HCT116 (cell line): ENCODE measurements at regions not wholly inside any gene's neighbourhood (a gene's known extent, or its start where the extent isn't known, plus 50 kb on each side); places are given as distances from the start of the nearest gene placed in this dataset.

Experiments
- ATAC-seq: fragments of 200-7000 bp; cut with Tn5 transposase; 2 replicates; pipeline ENCODE4 v1.9.1; 2020; ENCODE audit warnings: mild to moderate bottlenecking, moderate library complexity
- BruUV-seq: library from RNA; stranded (reverse); fragments of 400-500 nt; replicated peaks from 2 replicates; lab custom pipeline; 2021; lab: Mats Ljungman, UMichigan
- CTCF ChIA-PET: fragments of 300-600 bp; sonication (Branson Sonifier 250); formaldehyde crosslinking; loops from one replicate; lab custom pipeline; 2021; ENCODE audit warnings: antibody characterized with exemption; lab: Charles Lee
- POLR2A ChIA-PET: fragments of 300-600, 350-600 bp; sonication (Branson Sonifier 250); formaldehyde crosslinking; loops from one replicate; lab custom pipeline; 2021; ENCODE audit warnings: antibody characterized with exemption; lab: Charles Lee
- RAD21 ChIA-PET, 2 experiments: fragments of 300-600 bp; sonication (Branson Sonifier 250); formaldehyde crosslinking; loops; one replicate each; lab custom pipeline; 2023; ENCODE audit warnings: low total read pairs in 2 of 2; ENCODE audit not compliant: uncharacterized antibody in 2 of 2, unreplicated experiment in 2 of 2, low non-redundant PET in 1 of 2; lab: Charles Lee
- DNase-seq: peaks from one replicate; pipeline ENCODE4 v3.0.0-alpha.2; 2010; ENCODE audit warnings: low read depth, low spot score
- H2AFZ ChIP-seq: fragments of 200-600 bp; shearing (Covaris generic), sonication (generic); 2 replicates; pipeline ENCODE4 v1.6.1; 2017; ENCODE audit warnings: low read depth, mixed run types, mixed read lengths, antibody characterized with exemption, low read length; ENCODE audit not compliant: poor library complexity, severe bottlenecking
- H3K27ac ChIP-seq: 2 replicates; pipeline ENCODE4 v1.5.1; 2012; ENCODE audit warnings: low read depth, low read length
- H3K27me3 ChIP-seq: fragments of 200-600 bp; sonication (generic); 2 replicates; pipeline ENCODE4 v1.6.1; 2016; ENCODE audit warnings: mixed run types, low read length, mixed read lengths; ENCODE audit not compliant: insufficient read depth
- H3K36me3 ChIP-seq, 2 experiments: fragments of 200-500 bp in 1 of 2; fragments of 200-600 bp in 1 of 2; sonication (Bioruptor generic) in 1 of 2; sonication (generic) in 1 of 2; 2 replicates each; pipeline versions ENCODE4 v1.5.1 to v1.6.1; 2014 to 2016; ENCODE audit warnings: low read length in 2 of 2, inconsistent platforms in 1 of 2, mixed read lengths in 1 of 2, mixed run types in 1 of 2; ENCODE audit not compliant: insufficient read depth in 2 of 2, control insufficient read depth in 1 of 2
- H3K4me1 ChIP-seq, 2 experiments: fragments of 200-600 bp in 1 of 2; sonication (generic) in 1 of 2; 2 replicates each; pipeline versions ENCODE4 v1.5.1 to v1.6.1; 2012 to 2017; ENCODE audit warnings: low read length in 2 of 2, inconsistent platforms in 1 of 2, mild to moderate bottlenecking in 1 of 2, mixed read lengths in 1 of 2, mixed run types in 1 of 2, moderate library complexity in 1 of 2; ENCODE audit not compliant: insufficient read depth in 2 of 2, control insufficient read depth in 1 of 2
- H3K4me2 ChIP-seq: fragments of 200-600 bp; sonication (generic); 2 replicates; pipeline ENCODE4 v1.6.1; 2017; ENCODE audit warnings: mixed run types, low read length, mixed read lengths
- H3K4me3 ChIP-seq, 2 experiments: fragments of 200-600 bp in 1 of 2; sonication (generic) in 1 of 2; replicated peaks in 1 of 2; 2 replicates each; pipeline ENCODE4 v1.5.1; 2011 to 2016; ENCODE audit warnings: low read length in 2 of 2, control low read depth in 1 of 2, low read depth in 1 of 2, mild to moderate bottlenecking in 1 of 2, mixed read lengths in 1 of 2, mixed run types in 1 of 2
- H3K79me2 ChIP-seq: fragments of 200-600 bp; sonication (generic); 2 replicates; pipeline ENCODE4 v1.6.1; 2017; ENCODE audit warnings: mild to moderate bottlenecking, mixed run types, low read length, moderate library complexity, mixed read lengths; ENCODE audit not compliant: insufficient read depth
- H3K9ac ChIP-seq: fragments of 200-600 bp; sonication (generic); 2 replicates; pipeline ENCODE4 v1.6.1; 2016; ENCODE audit warnings: low read length, mixed read lengths
- H3K9me2 ChIP-seq: fragments of 200-600 bp; sonication (generic), shearing (Covaris generic); 2 replicates; pipeline ENCODE4 v1.6.1; 2017; ENCODE audit warnings: mixed run types, mild to moderate bottlenecking, moderate library complexity; ENCODE audit not compliant: insufficient read depth
- H3K9me3 ChIP-seq, 2 experiments: fragments of 200-500 bp in 1 of 2; fragments of 200-600 bp in 1 of 2; sonication (Bioruptor generic) in 1 of 2; sonication (generic) in 1 of 2; 2 replicates each; pipeline ENCODE4 v1.6.1; 2014 to 2017; ENCODE audit warnings: low read length in 2 of 2, mixed read lengths in 2 of 2, inconsistent platforms in 1 of 2, low read depth in 1 of 2, mild to moderate bottlenecking in 1 of 2, mixed run types in 1 of 2, moderate library complexity in 1 of 2; ENCODE audit not compliant: control insufficient read depth in 1 of 2, insufficient read depth in 1 of 2
- H4K20me1 ChIP-seq: fragments of 200-600 bp; sonication (generic), shearing (Covaris generic); 2 replicates; pipeline ENCODE4 v1.6.1; 2017; ENCODE audit warnings: mixed run types, mild to moderate bottlenecking, moderate library complexity; ENCODE audit not compliant: insufficient read depth
- ATF3 ChIP-seq: IDR thresholded peaks from 2 replicates; pipeline ENCODE4 v1.6.1; 2012
- CBX3 ChIP-seq: IDR thresholded peaks from 2 replicates; pipeline ENCODE4 v1.6.1; 2012; ENCODE audit warnings: low read depth
- CEBPB ChIP-seq: IDR thresholded peaks from 2 replicates; pipeline ENCODE4 v1.6.1; 2012; ENCODE audit warnings: low read depth
- EGR1 ChIP-seq: IDR thresholded peaks from 2 replicates; pipeline ENCODE4 v1.6.1; 2012; ENCODE audit warnings: low read depth
- ELF1 ChIP-seq: IDR thresholded peaks from 2 replicates; pipeline ENCODE4 v1.6.1; 2012; ENCODE audit warnings: low read depth, borderline replicate concordance
- EZH2 ChIP-seq: fragments of 200-600 bp; sonication (generic); IDR thresholded peaks from 2 replicates; pipeline ENCODE4 v1.6.1; 2017; ENCODE audit warnings: antibody characterized with exemption, mixed run types
- EZH2phosphoT487 ChIP-seq: fragments of 200-600 bp; IDR thresholded peaks from 2 replicates; pipeline ENCODE4 v1.6.1; 2018; ENCODE audit warnings: antibody characterized with exemption, borderline replicate concordance
- JUND ChIP-seq: IDR thresholded peaks from 2 replicates; pipeline ENCODE4 v1.6.1; 2012
- POLR2A ChIP-seq: IDR thresholded peaks from 2 replicates; pipeline ENCODE4 v1.7.0; 2011; ENCODE audit warnings: borderline replicate concordance; ENCODE audit not compliant: insufficient read depth, insufficient read length; ENCODE audit errors: extremely low read depth
- POLR2AphosphoS5 ChIP-seq: IDR thresholded peaks from 2 replicates; pipeline ENCODE4 v1.6.1; 2011; ENCODE audit warnings: mild to moderate bottlenecking, low read depth, low read length, moderate library complexity
- RAD21 ChIP-seq: IDR thresholded peaks from 2 replicates; pipeline ENCODE4 v1.6.1; 2012; ENCODE audit warnings: low read depth, mild to moderate bottlenecking
- SIN3A ChIP-seq: IDR thresholded peaks from 2 replicates; pipeline ENCODE4 v1.6.1; 2012; ENCODE audit warnings: low read depth
- SP1 ChIP-seq: IDR thresholded peaks from 2 replicates; pipeline ENCODE4 v1.6.1; 2012; ENCODE audit warnings: low read depth
- TCF7L2 ChIP-seq: IDR thresholded peaks from 2 replicates; pipeline ENCODE4 v1.7.0; 2011; ENCODE audit warnings: borderline replicate concordance, inconsistent platforms; ENCODE audit not compliant: insufficient read depth, insufficient read length; ENCODE audit errors: extremely low read depth
- YY1 ChIP-seq: IDR thresholded peaks from 2 replicates; pipeline ENCODE4 v1.6.1; 2011; ENCODE audit warnings: low read length, low read depth, moderate library complexity, mild to moderate bottlenecking; ENCODE audit not compliant: insufficient replicate concordance; ENCODE audit errors: extremely low read depth
- ZFX ChIP-seq: fragments of 450-650 bp; IDR thresholded peaks from 2 replicates; pipeline ENCODE4 v1.6.1; 2017
- ZNF274 ChIP-seq: fragments of 200-500 bp; sonication (Bioruptor generic); IDR thresholded peaks from 2 replicates; pipeline ENCODE4 v1.6.1; 2014; ENCODE audit warnings: mild to moderate bottlenecking, low read depth, low read length, inconsistent platforms
- intact Hi-C: fragments of 100-400 bp; cut with micrococcal nuclease; formaldehyde crosslinking; loops from 2 replicates; pipeline ENCODE4 v1.10.0; 2022
- TF ChIP-seq, protein P1 (sequence below): IDR thresholded peaks from 2 replicates; pipeline ENCODE4 v1.6.1; 2012
- TF ChIP-seq, protein P2 (sequence below): IDR thresholded peaks from 2 replicates; pipeline ENCODE4 v1.6.1; 2012; ENCODE audit warnings: low read depth

DNA sequence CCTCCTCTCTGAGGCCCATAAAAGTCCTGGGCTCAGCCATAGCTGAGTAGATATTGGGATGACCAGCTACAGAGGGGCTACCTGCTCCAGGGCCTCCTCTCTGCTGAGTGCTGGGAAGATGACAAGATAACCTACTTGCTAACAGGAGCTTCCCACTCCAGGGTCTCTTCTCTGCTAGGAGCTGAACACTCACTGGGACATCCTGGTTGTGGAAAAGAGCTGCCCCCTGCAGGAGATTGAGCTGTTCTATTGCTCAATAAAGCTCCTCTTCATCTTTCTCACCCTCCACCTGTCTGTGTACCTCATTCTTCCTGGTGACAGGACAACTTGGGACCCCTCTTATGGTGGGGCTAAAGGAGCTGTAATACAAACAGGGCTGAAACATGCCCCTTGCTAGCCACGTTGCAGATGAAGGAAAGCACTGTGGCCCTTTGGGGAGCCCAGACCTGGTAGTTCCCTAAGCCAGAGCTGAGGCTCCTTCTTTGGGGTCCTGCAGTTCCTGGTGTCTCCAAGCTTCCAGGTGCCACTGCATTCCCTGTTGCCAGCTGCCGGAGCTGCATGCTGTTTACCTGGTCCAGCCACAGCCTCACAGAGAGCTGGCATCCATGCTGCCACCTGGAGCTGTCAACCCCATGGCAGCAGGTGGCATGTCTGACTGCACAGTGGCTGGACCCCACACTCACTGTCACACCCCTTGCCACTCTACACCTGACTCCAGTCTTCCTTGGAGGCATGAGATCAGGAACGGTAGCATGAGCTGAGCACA lies 598.5 kb upstream of the LMO3 start:
- H3K9me2 ChIP-seq, result no peaks in the 10 kb centered on the region
- TF ChIP-seq POLR2AphosphoS5 (no peak), ZNF274 (no peak), YY1 (no peak), TCF7L2 (no peak), ATF3 (no peak), CBX3 (no peak), JUND (no peak), EZH2 (no peak), RAD21 (no peak), SP1 (no peak), CEBPB (no peak), EZH2phosphoT487 (no peak), ZFX (no peak), ELF1 (no peak), SIN3A (no peak), POLR2A (no peak), EGR1 (no peak)
- TF ChIP-seq, protein P1, sequence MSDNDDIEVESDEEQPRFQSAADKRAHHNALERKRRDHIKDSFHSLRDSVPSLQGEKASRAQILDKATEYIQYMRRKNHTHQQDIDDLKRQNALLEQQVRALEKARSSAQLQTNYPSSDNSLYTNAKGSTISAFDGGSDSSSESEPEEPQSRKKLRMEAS, result no peak
- TF ChIP-seq, protein P2, sequence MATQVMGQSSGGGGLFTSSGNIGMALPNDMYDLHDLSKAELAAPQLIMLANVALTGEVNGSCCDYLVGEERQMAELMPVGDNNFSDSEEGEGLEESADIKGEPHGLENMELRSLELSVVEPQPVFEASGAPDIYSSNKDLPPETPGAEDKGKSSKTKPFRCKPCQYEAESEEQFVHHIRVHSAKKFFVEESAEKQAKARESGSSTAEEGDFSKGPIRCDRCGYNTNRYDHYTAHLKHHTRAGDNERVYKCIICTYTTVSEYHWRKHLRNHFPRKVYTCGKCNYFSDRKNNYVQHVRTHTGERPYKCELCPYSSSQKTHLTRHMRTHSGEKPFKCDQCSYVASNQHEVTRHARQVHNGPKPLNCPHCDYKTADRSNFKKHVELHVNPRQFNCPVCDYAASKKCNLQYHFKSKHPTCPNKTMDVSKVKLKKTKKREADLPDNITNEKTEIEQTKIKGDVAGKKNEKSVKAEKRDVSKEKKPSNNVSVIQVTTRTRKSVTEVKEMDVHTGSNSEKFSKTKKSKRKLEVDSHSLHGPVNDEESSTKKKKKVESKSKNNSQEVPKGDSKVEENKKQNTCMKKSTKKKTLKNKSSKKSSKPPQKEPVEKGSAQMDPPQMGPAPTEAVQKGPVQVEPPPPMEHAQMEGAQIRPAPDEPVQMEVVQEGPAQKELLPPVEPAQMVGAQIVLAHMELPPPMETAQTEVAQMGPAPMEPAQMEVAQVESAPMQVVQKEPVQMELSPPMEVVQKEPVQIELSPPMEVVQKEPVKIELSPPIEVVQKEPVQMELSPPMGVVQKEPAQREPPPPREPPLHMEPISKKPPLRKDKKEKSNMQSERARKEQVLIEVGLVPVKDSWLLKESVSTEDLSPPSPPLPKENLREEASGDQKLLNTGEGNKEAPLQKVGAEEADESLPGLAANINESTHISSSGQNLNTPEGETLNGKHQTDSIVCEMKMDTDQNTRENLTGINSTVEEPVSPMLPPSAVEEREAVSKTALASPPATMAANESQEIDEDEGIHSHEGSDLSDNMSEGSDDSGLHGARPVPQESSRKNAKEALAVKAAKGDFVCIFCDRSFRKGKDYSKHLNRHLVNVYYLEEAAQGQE, result no peak
- no peak overlapping the region for H3K4me2 ChIP-seq
- no peaks in the 10 kb centered on the region for H3K36me3 ChIP-seq
- ChIA-PET CTCF (no interaction called here), RAD21 (no interaction called here), POLR2A (no interaction called here)
- H3K4me3 ChIP-seq, result no peak overlapping the region
- no peak for DNase-seq
- no peak overlapping the region for H2AFZ ChIP-seq
- H3K27ac ChIP-seq, result no peak overlapping the region
- H3K27me3 ChIP-seq, result no peaks in the 10 kb centered on the region
- H3K4me1 ChIP-seq, result no peaks in the 10 kb centered on the region
- no peak overlapping the region for H3K9ac ChIP-seq
- BruUV-seq, result no TSS peak
- H3K9me3 ChIP-seq, result no peaks in the 10 kb centered on the region; a peak in 1 of 4 replicates
- no peaks in the 10 kb centered on the region for H3K79me2 ChIP-seq
- intact Hi-C loops, result no loop called here
- ATAC-seq, result no peak
- H4K20me1 ChIP-seq, result no peaks in the 10 kb centered on the region
